ENCODE measurements at regions not wholly inside any gene's neighbourhood (a gene's known extent, or its start where the extent isn't known, plus 50 kb on each side); places are given as distances from the start of the nearest gene placed in this dataset.

- no peak overlapping the region for H2AFZ ChIP-seq (ENCODE audit: low read length)
- no peak overlapping the region for H3K4me3 ChIP-seq (ENCODE audit: low read length)
- TF ChIP-seq EZH2phosphoT487 (IDR thresholded peaks at IDR 0.05; ENCODE audit: low read length) (no peak), CTCF (IDR thresholded peaks at IDR 0.05; ENCODE audit: low read length) (no peak), EZH2 (optimal IDR thresholded peaks at IDR 0.05; ENCODE audit: low read depth, low read length) (no peak)
- no peak overlapping the region for H3K27ac ChIP-seq (ENCODE audit: low read length)
- no peak overlapping the region for H3K9ac ChIP-seq (ENCODE audit: low read length)
- no peaks in the 10 kb centered on the region for H3F3A ChIP-seq (ENCODE audit: insufficient read depth, low read length)
- H3K4me1 ChIP-seq (ENCODE audit: low read length) = no peaks in the 10 kb centered on the region
- H3K36me3 ChIP-seq (replicated peaks; ENCODE audit: insufficient read depth, low read length) = no peaks in the 10 kb centered on the region
- H3K9me2 ChIP-seq (replicated peaks; ENCODE audit: insufficient read depth, low read length) = no peaks in the 10 kb centered on the region
- no peaks in the 10 kb centered on the region for H3K79me2 ChIP-seq (ENCODE audit: low read length)
- H3K27me3 ChIP-seq (replicated peaks; ENCODE audit: insufficient read depth, low read length) = no peaks in the 10 kb centered on the region
- no peaks in the 10 kb centered on the region for H3K9me3 ChIP-seq (replicated peaks; ENCODE audit: insufficient read depth, low read length)
- H4K20me1 ChIP-seq (ENCODE audit: insufficient read depth, low read length) = no peaks in the 10 kb centered on the region
- H3K4me2 ChIP-seq (ENCODE audit: low read depth, low read length) = no peak overlapping the region
- no peak for DNase-seq
These were observed 523.8 kb downstream of the PPARGC1A start for GRCh38 chr4:23365871-23366556.

DNA sequence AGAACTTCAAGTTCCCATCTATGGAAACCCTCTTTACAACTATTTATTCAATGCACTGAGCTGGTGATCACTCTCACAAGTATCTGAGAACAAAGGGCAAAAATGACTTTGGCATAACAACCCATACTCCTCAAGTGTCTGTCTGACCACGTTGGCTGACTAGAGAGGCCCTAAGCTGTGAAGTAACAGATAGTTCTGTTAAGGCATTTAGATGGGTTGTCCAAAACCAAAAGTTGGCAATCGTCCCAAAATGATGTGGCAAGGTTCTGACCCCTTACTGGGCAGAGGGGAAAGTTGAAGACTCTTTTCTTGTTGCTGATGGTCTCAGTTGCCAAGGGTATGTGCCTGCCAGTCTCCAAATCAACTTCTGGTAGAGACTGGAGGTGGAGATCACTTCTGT is 524.8 kb downstream of the PPARGC1A start:
- DNase-seq = no peak
- Histone ChIP-seq H3K4me1 (ENCODE audit: low read length) (no peaks in the 10 kb centered on the region), H3K79me2 (ENCODE audit: low read length) (no peaks in the 10 kb centered on the region), H3K4me3 (ENCODE audit: low read length) (no peak overlapping the region), H3K9ac (ENCODE audit: low read length) (no peak overlapping the region), H3K36me3 (replicated peaks; ENCODE audit: insufficient read depth, low read length) (no peaks in the 10 kb centered on the region), H3F3A (ENCODE audit: insufficient read depth, low read length) (no peaks in the 10 kb centered on the region), H3K27ac (ENCODE audit: low read length) (no peak overlapping the region), H3K4me2 (ENCODE audit: low read depth, low read length) (no peak overlapping the region), H2AFZ (ENCODE audit: low read length) (no peak overlapping the region), H4K20me1 (ENCODE audit: insufficient read depth, low read length) (no peaks in the 10 kb centered on the region), H3K9me2 (replicated peaks; ENCODE audit: insufficient read depth, low read length) (no peaks in the 10 kb centered on the region), H3K27me3 (replicated peaks; ENCODE audit: insufficient read depth, low read length) (no peaks in the 10 kb centered on the region), H3K9me3 (replicated peaks; ENCODE audit: insufficient read depth, low read length) (no peaks in the 10 kb centered on the region)
- TF ChIP-seq EZH2phosphoT487 (IDR thresholded peaks at IDR 0.05; ENCODE audit: low read length) = no peak
- no peak for TF ChIP-seq CTCF (IDR thresholded peaks at IDR 0.05; ENCODE audit: low read length)
- no peak for TF ChIP-seq EZH2 (optimal IDR thresholded peaks at IDR 0.05; ENCODE audit: low read depth, low read length)

- DNase-seq = no peak
- Histone ChIP-seq H3K9me2 (replicated peaks; ENCODE audit: insufficient read depth, low read length) (no peaks in the 10 kb centered on the region), H3K36me3 (replicated peaks; ENCODE audit: insufficient read depth, low read length) (no peaks in the 10 kb centered on the region), H3F3A (ENCODE audit: insufficient read depth, low read length) (no peaks in the 10 kb centered on the region), H3K9ac (ENCODE audit: low read length) (no peak overlapping the region), H3K9me3 (replicated peaks; ENCODE audit: insufficient read depth, low read length) (no peaks in the 10 kb centered on the region), H4K20me1 (ENCODE audit: insufficient read depth, low read length) (no peaks in the 10 kb centered on the region), H3K4me2 (ENCODE audit: low read depth, low read length) (no peak overlapping the region), H3K4me3 (ENCODE audit: low read length) (no peak overlapping the region), H3K27me3 (replicated peaks; ENCODE audit: insufficient read depth, low read length) (no peaks in the 10 kb centered on the region), H3K79me2 (ENCODE audit: low read length) (no peaks in the 10 kb centered on the region), H3K27ac (ENCODE audit: low read length) (no peak overlapping the region), H3K4me1 (ENCODE audit: low read length) (no peaks in the 10 kb centered on the region), H2AFZ (ENCODE audit: low read length) (no peak overlapping the region)
- TF ChIP-seq EZH2 (optimal IDR thresholded peaks at IDR 0.05; ENCODE audit: low read depth, low read length) (no peak), EZH2phosphoT487 (IDR thresholded peaks at IDR 0.05; ENCODE audit: low read length) (no peak), CTCF (IDR thresholded peaks at IDR 0.05; ENCODE audit: low read length) (no peak)
These were observed 525.7 kb downstream of the PPARGC1A start for GRCh38 chr4:23364167-23364566.
